Progenitor cell of endocrine pancreas (in vitro differentiated cells): ENCODE measurements at regions not wholly inside any gene's neighbourhood (a gene's known extent, or its start where the extent isn't known, plus 50 kb on each side); places are given as distances from the start of the nearest gene placed in this dataset.

Experiments
- DNase-seq: peaks from one replicate; pipeline ENCODE4 v3.0.0; 2021; ENCODE audit warnings: low spot score; ENCODE audit not compliant: unreplicated experiment
- H3K27ac Mint-ChIP-seq: 2 replicates; pipeline ENCODE4 v1.8.0; 2021; ENCODE audit warnings: mild to moderate bottlenecking, moderate library complexity, mixed read lengths
- H3K27me3 Mint-ChIP-seq: 2 replicates; pipeline ENCODE4 v1.8.0; 2021; ENCODE audit warnings: mixed read lengths
- H3K36me3 Mint-ChIP-seq: 2 replicates; pipeline ENCODE4 v1.8.0; 2022; ENCODE audit warnings: mixed read lengths; ENCODE audit not compliant: insufficient read depth
- H3K4me1 Mint-ChIP-seq: 2 replicates; pipeline ENCODE4 v1.8.0; 2021; ENCODE audit warnings: low read depth, mixed read lengths
- H3K4me3 Mint-ChIP-seq: 2 replicates; pipeline ENCODE4 v1.8.0; 2021; ENCODE audit warnings: low read depth, mild to moderate bottlenecking, moderate library complexity, mixed read lengths
- H3K9me3 Mint-ChIP-seq: 2 replicates; pipeline ENCODE4 v1.8.0; 2021; ENCODE audit warnings: low read depth, mixed read lengths
- CTCF ChIP-seq: fragments of 200-600 bp; sonication (generic); IDR thresholded peaks from one replicate; pipeline ENCODE4 v1.5.0; 2021; ENCODE audit warnings: antibody characterized with exemption, mild to moderate bottlenecking; ENCODE audit not compliant: unreplicated experiment

DNA sequence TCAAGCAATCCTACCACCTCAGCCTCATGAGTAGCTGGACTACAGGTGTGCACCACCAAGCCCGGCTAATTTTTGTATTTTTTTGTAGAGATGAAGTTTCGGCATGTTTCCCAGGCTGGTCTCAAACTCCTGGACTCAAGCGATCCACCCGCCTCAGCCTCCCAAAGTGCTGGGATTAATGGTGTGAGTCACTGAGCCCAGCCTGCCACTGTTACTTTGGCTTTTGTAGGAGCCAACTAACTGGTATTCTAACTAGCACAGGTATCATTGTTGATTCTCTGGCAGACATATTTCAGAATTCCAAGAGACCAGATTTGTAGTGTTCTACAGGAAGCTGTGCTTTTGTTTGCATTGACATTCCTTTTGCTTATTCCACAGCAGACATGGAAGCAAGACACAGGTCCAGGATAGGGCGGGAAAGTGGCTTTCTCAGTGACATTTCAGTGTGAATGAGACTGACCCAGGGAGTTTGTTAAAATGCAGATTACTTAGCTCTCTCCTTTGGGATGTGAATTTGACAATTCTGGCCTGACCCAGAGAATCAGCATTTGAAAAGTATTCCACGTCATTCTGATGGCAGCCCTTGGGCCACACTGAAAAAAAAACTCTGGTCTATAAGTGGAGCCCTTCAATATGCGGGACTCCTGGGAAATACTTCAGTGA is 52.2 kb upstream of the PAX6 start:
- no peak for TF ChIP-seq CTCF
- Mint-ChIP-seq H3K9me3 (peaks cover 6% of the 10 kb centered on the region), H3K4me1 (no peaks in the 10 kb centered on the region), H3K4me3 (no peak overlapping the region), H3K27ac (no peak overlapping the region), H3K27me3 (peaks cover 36% of the 10 kb centered on the region), H3K36me3 (no peaks in the 10 kb centered on the region)
- DNase-seq = no peak

- Mint-ChIP-seq H3K27me3 (peaks cover 31% of the 10 kb centered on the region), H3K36me3 (no peaks in the 10 kb centered on the region), H3K27ac (no peak overlapping the region), H3K4me3 (no peak overlapping the region), H3K4me1 (no peaks in the 10 kb centered on the region), H3K9me3 (peaks cover 6% of the 10 kb centered on the region)
- no peak for TF ChIP-seq CTCF
- no peak for DNase-seq
These were observed 49.9 kb upstream of the PAX6 start for GRCh38 chr11:31861011-31861410.
